ENCODE measurements at regions not wholly inside any gene's neighbourhood (a gene's known extent, or its start where the extent isn't known, plus 50 kb on each side); places are given as distances from the start of the nearest gene placed in this dataset.
A peak's percentile ranks its signal among the peaks of the same experiment; 100 is the strongest.

DNA sequence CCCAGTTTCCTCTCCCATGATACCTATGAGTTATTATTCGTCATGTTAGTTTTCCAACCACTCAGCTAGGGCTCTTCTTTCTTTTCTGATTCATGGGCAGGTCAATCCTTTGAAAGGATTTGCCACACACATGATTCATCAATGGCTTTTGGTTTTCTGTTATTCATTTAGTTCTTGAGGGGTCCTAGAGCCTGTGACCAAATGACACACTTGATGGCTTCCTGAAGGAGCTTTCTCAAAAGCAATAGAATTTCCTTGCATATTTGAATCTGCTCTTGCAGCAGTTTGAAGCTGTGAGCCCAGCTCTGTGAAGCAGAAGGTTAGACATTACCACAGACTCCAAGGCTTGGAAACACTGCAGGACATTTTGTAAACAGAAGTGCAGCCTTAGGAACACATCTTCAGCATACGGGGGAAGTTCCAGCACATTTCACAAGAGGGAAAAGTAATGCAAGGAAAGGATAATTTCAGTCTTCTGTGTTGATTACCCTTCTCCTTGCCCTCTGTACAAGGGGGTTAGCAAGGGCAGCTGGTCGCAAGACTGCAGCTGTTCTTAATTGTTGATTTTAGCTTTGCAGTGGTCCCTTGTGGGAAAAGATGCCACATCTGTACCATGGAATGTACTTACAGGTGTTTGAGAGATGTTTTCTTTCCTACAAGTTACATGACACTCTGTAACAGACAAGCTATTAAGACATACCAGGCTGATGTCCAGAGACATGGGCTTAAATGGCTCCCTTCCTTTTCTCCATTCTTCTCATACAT is 338.6 kb downstream of the KCNRG start:
- no peak for DNase-seq (ENCODE audit: low read depth in 1 of 2, low spot score in 1 of 2)

DNA sequence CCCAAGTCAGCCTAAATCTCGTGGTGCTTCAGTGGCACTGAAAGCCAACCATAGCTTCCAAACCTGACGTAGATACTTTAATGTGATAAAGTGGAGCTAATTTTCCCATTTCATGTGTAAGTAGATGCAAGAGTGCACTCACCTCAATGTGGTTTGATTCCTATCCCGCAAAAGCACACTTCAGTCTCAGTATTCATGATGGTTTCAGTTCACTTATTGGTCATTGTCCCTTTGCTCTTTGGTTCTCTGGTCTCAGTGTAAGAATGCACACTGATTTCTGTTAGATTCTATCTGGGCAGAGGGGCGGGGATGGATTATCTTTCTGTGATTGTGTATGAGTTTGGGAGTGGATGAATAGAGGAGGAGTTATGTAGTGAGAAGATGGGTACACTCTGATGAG is 340.6 kb downstream of the KCNRG start:
- DNase-seq (ENCODE audit: low read depth in 1 of 2, low spot score in 1 of 2): no peak

DNA sequence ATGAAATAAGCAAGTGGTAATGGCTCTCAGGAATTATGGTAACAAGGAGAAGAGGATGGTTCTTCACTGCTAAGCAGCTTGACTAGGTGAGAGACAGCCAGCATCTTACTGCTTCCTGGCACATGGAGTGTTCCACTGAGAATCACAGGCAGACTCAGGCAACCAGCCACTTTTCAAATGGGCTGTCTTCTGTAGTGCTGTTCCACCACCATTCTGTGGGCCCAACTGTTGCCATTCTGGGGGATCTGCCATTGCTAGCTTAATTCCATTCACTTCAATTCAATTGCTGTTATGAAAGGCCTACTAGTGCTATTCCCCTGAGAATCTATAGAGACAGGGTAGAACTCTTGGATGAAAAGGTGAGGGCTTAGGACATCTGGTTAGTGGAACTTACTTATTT is 341.9 kb downstream of the KCNRG start:
- DNase-seq (ENCODE audit: low read depth in 1 of 2, low spot score in 1 of 2): no peak

DNA sequence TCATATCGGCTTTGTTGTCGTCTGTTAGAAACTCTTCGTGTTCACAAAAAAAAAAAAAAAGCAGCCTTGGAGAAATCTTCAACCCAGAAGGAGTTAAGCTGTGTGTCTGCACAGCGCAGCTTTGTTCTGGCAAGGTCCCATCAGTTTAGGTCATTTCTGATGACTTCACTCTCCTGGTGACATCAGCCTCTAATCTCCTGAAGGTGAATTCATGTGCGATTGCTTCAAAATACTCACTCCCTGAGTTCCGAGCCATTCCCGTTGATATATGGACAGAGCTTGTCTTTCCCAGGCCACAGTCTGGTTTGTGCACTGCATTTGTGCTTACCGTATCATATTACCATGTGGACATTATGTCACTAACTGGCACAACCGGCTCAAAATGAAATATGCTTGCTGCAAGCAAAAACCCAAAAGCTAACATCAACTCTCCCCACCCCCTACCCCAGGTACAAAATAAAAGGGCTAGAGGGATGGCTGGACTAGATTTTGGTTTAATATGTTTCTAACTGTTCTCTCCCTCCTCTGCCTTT is 342.4 kb downstream of the KCNRG start:
- no peak for DNase-seq (ENCODE audit: low read depth in 1 of 2, low spot score in 1 of 2)

DNA sequence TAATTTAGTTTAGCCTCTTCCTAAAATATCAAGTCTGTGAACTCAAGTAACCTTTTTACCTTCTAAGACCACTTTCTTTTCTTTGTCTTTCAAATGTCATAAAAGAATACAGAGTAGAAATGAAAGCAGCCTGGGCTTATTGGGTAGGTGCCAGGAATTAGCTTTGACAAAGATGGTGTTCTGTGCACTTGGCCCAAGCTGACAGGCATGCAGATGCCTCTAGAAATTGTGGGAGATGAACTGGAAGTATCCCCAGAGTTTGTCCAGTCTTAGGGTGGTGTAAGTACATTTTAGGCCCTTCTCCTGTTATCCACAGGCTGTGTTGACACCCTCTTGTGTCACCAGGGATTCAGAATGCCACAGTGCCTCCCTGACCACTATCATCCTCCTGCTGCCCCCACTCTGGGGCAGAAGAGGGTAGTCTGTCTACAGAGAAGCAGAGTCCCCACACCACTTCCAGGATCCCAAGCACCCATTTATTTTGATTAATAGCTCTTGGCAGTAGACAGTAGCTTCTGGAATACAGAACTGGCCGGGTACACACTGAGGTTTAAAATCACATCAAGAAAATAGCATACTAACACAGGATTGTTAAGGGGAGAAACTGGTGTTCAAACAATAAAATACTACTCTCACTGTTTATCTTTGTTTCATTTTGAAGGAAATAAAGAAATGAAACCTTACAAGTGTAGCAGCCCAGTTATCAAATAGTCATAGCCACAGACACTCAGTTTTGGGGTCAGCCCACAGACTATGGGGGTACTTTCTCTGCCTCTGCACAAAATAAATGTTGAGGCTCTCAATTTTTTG is 343.2 kb downstream of the KCNRG start:
- no peak for DNase-seq (ENCODE audit: low read depth in 1 of 2, low spot score in 1 of 2)

DNA sequence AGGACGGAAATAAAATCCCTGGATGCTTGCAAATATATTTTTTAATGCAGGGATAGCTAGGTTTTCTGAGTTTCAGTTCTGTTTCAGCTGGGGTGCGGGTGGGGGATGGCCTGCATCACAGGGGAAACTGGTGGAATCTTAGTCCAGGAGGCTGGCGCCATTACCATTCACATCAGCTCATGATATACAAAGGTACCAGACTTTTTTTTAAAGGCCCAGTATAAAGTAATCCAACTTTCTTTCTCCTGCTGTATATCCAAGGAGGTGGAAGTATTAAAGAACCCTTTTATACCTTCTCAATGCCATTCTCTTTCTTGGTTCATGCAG is 343.8 kb downstream of the KCNRG start:
- DNase-seq (ENCODE audit: low read depth in 1 of 2, low spot score in 1 of 2): no peak

DNA sequence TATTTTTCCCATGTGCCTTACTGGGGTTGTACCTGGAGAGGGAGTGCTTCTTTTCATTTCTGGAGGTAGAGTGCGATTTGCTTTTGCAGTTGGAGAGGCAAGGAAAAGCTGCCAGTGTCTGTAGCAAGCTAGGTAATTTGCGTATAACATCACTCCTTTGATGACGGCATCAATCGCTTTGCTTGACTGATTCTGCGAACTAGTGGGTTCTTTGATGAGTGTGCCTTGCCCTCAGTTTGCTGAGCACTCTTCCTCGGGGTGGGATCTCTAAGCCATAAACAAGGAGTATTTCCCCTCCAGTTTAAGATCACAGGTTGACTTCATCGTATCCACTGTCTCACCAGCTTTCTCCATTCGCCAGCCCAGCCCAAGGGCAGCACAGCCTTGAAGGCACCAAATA is 344.5 kb downstream of the KCNRG start:
- DNase-seq (ENCODE audit: low read depth in 1 of 2, low spot score in 1 of 2): no peak

DNA sequence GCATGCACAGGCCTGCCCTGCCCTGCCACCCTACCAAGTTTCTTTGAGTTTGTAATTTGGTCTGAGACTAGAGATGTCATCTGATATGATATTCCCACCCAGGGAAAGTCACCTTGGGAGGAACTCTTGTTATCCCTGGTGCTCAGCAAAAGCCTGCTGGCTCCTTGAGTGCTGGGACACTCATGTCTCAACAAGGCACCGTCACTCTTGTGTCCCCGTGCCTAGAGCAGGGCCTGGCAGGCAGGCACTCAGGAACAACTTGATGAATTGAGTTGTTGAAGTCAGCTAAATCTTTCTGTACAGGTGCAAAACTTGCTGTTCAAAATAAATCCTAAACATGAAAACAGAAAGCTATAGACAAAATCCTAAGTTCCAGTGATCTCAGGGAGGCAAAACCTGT is 345.4 kb downstream of the KCNRG start:
- no peak for DNase-seq (ENCODE audit: low read depth in 1 of 2, low spot score in 1 of 2)

DNA sequence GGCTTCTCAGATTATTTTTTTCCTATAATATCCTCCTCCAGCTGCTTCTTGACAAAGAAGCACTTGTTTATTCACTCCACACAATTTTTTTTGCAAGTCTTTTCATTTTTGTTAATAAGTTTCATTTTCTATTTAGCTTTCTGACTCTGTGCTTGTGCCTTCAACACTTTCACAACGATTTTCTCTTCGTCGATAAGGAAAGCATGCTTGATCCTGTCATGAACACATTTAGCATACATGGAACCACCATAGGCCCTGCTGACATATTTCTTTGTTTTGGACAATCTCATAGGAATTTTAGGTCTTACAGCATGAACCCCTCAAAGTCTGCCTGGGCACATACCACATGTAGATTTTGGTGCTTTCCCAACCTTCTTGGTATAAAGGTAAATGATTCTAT is 346.0 kb downstream of the KCNRG start:
- no peak for DNase-seq (ENCODE audit: low read depth in 1 of 2, low spot score in 1 of 2)

DNA sequence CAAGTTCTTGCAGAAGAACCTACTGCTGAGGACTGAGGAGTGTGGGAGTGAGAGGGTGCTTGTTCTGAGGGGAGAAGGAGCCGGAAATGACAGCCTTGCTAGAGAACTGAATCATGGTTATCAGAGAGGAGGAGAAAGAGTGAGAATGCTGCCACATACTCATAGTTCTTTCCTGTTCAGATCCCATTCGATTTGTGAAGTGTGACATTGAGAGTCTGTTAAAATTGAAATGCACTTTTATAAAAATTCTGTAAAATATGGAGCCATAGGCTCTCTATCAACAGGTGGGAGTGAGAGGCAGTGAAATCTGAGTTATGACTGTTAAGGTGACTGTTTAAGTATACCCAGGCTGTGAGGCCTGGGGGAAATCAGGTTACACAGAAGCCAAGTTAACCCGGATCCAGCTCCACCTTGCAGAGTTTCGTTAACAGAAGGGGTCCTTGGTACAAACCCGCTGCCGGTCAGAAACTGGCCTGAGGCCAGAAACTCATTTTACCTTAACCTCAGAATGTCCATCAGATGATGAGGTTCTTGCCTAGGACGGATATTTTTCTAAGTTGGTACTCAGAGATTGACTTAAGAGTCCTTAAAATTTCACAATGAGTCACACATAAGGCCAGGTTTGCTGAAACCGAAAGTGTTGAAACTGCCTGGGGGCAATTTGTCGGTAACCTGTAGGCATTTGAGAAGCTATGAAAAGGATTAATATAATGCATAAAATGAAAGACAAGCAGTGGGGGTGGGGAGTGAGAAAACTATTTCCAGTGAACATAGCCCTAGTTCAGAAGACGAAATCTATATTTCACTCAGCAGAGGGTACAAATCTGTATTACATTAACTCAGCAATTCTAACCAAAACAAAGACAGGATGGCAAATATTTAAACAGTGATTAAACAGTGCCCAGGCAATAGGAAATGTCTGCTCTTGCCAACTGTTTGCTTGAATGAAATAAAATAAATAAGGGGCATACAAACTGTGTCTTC is 350.5 kb downstream of the KCNRG start:
- DNase-seq (ENCODE audit: low read depth in 1 of 2, low spot score in 1 of 2): peak in 1 of 2 donors; percentile 24

DNA sequence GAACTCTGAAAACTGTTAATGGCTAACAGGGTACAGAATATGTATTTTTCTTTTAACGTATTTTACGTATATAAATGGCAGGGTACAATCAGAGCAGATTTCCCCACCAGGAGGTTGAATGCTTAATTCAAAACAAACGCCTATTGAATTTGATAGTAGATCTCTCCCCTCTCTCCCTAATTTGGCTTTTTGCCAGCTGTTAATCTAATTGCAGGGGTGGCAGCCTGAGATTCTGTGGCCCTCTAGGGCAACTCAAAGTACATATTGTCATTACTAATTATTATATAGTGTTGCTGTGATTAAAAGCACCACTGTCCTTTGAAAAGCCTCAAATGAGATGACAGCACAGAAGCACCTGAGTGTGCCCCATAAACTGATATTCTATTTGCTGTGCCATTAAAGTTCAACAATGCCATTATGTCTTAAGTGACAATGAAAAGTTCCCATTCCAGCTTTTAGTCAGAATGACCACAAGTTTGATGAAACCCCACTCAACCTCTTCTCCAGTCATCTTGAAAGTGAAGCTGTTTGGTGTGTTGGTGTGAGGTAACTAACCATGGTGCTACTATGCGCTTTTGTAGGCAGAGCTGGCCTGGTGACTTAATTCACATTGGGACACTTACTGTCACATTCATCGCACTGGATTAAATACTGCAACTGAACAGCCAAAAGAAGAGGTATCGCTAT is 351.4 kb downstream of the KCNRG start:
- peak in 1 of 2 donors; percentile 14 for DNase-seq (ENCODE audit: low read depth in 1 of 2, low spot score in 1 of 2)

DNA sequence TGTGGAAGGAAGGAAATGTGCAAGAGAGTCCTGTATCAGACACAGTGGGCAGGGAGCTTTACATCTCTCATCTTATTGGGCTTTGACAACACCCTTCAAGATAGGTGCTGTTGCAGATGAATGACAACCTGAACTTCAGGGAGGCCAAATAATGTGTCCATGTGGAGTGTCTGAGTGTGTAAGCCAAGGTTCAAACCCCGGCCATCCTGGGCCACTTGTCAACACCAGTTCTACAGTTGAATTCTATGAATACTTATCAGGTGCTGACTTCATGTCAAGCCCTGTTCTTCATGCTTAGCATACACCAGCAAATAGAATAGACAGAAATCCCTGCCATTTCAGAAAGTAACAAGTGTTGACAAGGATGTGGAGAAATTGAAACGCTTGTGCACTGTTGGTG is 354.4 kb downstream of the KCNRG start:
- DNase-seq (ENCODE audit: low read depth in 1 of 2, low spot score in 1 of 2): no peak

DNA sequence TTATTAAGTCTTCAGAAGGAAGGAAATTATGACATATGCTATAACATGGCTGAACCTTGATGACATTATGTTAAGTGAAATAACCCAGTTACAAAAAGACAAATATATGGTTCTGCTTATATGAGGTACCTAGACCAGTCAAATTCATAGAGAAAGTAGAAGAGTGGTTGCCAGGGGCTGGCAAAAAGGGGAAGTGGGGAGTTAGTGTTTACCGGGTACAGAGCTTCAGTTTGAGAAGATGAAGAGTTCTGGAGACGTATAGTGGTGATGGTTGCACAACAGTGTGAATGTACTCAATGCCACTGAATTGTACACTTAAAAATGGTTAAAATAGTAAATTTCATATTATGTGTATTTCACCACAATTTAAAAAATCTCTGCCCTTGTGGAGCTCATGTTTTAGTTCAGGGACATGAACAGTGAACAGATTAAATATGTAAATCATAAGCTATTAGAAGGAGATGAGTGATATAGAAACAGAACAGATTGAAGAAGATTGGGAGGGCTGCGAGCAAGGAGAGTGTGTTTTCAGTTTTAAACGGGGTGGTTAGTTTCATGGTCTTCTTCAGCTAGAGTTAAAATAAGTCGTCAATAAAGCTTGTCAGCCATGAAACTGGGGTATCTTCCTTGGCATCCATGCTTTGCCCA is 355.2 kb downstream of the KCNRG start:
- no peak for DNase-seq (ENCODE audit: low read depth in 1 of 2, low spot score in 1 of 2)

DNA sequence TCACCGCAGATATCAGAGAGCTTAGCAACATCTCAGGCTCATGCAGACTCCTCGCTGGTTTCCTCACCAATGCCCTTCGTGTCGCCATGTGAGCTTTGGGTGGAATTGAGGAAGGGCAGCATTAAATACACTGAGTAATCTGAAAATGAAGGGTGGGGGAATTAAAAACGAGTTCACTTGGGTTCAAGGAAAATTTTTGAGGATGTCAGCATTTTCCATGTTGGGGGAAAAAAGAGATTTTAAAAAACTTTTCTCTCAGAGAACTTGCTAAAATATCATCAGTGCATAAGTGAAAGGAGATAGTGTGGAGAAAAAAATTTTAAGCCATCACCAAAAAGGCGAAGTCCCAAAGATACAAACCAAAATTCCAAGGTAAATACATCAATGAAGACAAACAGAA is 359.3 kb downstream of the KCNRG start:
- DNase-seq (ENCODE audit: low read depth in 1 of 2, low spot score in 1 of 2): no peak

DNA sequence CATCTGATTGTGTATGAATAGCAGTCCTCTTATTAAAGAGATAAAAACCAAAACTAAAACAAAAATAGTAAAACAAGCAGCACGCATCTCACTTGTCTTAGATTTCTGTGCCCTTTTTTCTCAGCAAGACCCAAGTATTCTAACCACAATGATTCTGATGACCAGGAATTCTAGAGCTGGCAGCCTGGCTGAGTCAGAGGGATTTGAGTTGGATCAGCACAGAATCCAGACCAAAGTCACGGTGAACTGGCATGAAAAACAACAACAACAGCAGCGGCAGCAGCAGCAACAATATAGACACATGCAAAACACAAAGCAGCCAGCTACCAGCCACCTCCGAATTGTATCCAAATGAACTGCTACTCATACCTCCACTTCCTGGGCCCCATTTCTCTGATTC is 360.5 kb downstream of the KCNRG start:
- DNase-seq (ENCODE audit: low read depth in 1 of 2, low spot score in 1 of 2): no peak

DNA sequence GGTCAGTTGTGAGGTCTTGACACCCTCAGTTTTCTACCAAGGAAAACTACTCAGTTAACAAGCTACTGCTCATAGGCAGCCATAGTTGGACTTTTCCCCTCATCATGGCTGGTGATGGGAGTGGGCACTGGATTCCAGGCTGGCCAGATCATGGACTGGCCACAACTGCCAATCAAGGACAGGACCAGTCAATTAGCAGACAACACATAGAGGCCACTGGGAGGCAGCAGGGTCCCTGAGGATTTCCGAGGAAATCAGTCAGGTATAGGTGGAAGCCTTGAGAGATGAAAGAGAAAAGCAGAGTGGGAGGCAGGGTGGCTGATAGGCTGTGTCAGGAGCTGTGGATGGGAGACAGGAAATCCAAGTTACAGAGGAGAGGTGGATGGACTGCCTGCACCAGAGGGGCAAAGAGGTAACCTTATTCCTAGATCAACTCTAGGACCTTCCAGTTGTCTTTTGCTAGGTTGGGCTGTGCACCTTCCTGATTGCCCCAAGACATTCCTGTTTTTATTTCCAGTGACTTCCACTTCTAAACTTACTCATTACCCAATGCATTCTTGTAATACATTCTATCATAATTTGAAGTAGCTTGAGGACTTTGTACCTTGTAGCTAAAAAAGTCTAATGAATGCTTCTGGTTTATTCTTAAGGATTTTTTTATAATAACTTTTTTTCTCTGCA is 361.8 kb downstream of the KCNRG start:
- DNase-seq (ENCODE audit: low read depth in 1 of 2, low spot score in 1 of 2): no peak

DNA sequence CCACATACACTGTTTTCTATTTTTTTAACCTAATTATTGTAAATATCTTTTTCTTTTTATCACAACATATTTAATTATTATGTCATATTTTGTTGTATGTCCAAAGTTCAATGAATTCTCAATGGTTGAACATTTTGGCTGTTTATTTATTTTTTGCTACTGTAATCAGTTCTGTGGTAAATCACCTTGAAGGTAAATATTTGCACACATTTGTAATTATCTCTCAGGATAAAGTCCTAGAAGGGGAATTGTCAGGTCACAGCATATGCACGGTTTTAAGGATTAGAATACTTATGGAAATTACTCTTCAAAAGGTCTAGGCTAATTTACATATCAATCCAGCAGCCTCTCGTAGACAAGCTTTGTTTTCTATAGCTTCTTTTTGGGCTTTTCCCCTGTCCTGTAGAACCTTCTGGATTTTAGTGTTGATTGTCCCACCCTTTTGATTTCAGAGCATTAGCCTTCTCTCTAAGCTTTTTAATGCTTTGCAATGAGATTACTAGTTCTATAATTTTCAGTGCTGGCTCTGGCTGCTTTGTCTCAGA is 362.6 kb downstream of the KCNRG start:
- DNase-seq (ENCODE audit: low read depth in 1 of 2, low spot score in 1 of 2): no peak

DNA sequence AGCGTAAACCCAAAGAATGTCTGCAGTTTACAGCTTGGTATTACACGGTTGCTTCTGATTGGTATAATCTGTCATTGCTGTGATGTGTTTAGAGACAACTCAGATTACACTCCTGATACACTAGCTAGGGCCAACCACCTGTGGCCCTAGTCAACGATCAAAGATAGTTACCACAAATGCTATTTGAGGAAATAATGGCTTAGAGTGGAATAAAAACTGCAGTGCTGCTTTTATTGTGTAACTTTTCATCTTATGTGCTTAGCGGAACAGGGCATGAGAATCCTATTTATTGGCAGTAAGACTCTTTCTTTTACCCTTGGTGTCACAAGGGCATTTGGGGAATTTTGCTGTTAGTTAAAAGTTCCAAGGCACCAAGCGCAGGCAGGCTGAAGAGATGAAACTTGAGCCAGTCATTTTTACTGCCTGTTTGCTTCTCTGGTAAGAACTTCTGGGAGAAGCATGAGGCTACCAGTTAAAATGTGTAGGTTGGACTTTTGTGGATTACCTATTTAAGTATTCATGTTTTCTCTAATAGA is 363.3 kb downstream of the KCNRG start:
- DNase-seq (ENCODE audit: low read depth in 1 of 2, low spot score in 1 of 2): no peak

DNA sequence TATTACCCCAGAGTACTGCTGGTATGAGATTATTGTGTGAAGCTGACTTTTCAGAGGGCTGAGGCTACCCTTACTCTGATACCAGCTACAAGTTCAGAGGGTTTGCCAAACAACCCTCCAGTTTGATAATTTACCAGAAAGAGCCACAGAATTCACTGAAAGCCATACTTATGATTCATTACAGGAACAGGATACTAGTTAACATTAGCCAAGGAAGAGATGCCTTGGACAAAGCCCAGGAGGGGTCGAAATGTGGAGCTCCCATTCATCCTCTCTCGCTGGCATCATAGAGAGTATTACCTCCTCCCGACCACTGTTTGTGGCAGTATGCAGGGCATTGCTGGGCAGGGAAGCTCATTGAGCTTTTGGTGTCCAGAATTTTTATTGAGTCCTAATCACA is 364.3 kb downstream of the KCNRG start:
- no peak for DNase-seq (ENCODE audit: low read depth in 1 of 2, low spot score in 1 of 2)
